NCI-H345 treated with DMSO at 0.1 percent for 48 hours (cell line): ENCODE measurements at regions not wholly inside any gene's neighbourhood (a gene's known extent, or its start where the extent isn't known, plus 50 kb on each side); places are given as distances from the start of the nearest gene placed in this dataset.

Experiments
- DNase-seq: peaks from one replicate; lab custom pipeline; 2025; ENCODE audit not compliant: unreplicated experiment; lab: John Stamatoyannopoulos, UW

DNA sequence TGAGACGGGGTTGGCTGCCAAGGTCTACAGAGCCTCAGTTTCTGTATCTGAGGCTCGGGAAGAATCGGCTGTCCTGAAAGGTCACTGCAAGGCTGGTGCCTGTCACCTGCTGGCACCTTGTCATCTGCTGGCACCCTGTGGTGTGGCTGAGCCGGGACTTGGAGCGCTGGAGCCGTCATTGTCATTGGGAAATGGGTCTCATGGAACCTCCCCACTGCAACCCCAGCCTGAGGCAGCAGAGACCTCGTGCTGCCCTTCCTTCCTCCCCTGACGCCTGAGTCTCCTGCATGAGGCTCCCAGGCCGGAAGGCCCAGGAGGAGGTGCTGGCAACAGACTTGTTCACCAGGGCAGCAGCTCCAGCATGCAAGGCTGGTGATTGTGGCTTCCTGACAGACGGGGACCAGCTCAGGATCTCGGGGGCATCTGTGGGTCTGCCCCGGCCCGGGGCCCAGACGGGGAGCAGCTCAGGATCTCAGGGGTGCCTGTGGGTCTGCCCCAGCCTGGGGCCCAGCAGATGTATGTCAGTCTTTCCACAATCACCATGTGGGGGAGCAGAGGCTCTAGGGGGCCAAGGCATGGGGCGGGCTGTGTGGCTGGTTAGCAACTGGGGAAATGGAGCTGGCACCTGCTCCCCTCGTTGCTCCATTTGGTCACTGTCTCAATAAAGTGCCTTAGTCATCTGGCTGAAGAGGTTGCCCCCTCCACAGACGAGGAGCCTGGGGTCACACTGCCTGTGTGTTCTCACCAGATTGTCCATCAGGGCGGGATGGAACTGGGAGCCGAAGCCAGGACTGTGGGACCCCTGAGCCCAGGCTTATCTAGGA, 668.7 kb downstream of the BRD1 start:
- DNase-seq, result no peak

DNA sequence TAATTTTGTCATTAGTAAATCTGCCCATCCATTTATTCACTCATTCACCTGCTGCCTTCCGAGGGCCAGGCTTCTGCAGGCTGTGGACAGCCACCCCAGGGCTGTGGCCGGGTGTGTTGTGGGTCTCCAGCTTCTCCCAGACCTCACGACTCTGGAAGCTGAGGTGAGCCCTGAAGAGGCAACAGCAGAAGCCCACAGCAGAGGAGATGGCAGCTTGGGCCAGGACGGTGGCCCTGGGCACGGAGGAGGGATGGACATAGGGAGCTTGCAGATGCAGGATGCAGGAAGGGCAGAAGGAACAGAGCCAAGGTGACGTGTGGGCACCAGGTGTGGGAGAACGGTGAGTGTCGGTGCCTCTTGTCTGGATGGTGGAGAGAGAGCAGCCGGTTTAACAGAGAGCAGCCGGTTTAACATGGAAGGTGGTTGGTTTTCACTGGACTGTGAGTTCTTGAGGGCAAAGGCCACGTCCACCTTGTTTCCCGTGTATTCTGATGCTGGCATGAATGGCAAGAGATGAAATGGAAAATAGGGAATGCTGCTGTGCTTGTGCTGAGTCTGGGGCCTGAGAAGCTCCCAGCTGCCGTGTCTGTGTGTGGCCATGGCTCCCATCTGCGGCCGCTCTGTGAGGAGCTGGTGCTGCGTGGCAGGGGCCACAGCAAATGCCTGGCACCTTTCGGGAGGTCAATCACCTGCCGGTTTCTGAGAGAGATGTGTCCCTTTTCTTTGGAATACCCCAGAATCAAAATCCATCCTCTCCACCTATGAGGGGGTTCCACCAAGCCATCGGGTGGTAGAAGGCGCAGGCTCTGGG, 669.9 kb downstream of the BRD1 start:
- DNase-seq, result no peak

DNA sequence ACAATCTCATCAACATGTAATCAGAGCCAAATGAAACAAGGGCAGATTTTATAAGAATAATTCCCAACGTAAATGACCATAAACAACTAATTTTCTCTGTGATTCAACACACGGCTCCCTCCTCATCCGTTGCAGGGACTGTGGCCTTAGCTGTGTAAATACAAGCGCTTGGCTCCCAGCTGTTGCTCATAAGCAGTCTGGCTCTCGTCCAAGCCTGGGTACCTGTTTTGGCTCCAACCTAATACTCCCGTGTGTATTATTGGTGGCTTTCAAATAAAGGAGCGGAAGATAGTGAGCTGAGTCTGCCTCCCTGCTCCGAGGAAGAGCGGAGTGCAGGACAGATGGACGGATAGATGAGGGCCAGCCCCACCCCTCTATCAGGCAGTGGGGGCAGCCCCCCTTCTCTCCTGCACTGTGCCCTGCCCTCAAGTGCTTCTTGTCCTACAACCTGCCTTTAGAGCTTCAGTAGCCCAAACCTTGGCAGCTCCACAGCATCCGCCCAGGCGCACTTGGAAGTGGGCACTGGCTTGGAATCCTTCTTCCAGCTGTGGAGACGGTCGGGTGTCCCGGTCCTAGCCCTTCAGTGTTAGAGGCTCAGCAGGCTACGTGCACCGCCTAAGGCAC, 670.9 kb downstream of the BRD1 start:
- DNase-seq, result peak; percentile 88

DNA sequence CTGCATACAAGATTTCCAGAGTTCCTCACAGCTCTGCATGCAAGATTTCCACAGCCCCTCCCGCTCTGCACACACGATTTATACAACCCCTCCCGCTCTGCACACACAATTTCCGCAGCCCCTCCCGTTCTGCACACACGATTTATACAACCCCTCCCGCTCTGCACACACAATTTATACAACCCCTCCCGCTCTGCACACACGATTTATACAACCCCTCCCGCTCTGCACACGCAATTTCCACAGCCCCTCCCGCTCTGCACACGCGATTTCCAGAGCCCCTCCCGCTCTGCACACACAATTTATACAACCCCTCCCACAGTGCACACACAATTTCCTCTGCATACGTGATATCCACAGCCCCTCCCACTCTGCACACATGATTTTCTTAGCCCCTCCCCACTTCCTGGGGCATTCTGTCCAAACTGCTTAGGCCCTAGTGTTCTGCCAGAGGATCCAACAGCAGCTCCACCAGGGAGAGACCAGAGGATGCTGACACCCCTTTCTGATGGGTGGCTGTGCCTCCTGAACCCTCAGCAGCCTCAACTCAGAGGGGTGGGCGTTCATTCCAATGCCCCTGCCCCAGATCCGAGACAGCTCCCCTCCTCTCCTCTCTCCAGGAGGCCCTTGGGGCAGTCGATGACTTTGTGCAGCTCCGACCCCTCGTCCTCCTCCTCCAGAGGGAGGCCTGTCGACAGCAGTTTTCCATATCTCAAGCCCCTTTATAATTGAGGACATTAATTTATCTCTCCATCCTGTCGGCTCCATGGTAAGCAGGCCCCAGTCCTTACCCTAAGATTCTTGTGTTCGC, 671.7 kb downstream of the BRD1 start:
- no peak for DNase-seq

DNA sequence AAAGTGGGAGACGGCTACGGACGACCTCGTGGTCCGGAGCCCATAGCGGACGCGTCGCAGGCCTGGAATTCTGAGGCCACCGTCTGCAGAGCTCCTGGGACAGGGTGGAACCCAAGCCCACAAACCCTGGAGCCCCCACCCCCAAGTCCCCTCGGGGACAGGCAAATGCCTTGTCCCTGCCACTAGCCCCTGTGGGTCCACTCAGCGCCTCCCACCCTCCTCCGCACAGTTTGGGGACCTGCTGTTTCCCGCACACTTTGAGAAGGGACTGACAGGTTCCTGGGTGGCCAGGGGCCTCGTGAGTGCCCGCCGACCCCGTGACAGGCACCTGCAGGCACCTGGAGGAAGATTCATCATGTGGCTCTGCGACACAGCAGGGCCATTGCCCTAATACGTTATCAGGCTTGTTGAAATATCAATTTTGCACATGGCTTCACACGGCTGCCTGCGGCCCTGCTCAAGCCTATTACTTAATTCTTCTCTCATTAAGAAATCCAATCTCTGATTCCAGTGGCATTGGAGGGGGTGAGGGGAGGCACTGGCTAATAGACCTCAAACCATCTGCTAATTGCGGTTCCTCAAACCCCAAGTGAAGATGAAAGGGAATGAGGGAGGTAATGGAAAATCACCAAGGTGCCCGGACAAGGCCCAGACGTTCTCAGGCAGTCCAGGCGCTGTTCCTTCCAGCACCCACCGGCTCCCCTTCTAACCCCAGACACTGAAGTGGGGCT, 672.5 kb downstream of the BRD1 start:
- DNase-seq, result no peak

DNA sequence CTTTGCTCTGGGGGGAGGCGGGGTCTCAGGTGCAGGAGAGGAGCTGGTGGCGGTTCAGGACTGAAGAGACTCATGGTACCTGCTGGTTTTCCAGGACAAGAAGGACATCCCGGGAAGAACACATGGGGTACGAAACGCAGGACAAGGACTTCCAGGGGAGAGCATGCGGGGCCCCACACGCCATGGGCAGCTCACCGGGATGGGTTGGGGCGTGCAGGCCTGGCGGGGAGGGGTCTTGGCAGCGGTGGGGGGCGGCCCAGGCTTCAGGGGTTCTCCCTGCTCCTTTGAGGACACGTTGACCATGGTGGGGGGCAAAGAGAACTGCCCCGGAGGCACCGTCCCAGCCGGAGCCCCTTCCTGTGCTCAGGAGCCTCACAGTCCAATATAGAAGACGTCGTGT, 673.2 kb downstream of the BRD1 start:
- no peak for DNase-seq

DNA sequence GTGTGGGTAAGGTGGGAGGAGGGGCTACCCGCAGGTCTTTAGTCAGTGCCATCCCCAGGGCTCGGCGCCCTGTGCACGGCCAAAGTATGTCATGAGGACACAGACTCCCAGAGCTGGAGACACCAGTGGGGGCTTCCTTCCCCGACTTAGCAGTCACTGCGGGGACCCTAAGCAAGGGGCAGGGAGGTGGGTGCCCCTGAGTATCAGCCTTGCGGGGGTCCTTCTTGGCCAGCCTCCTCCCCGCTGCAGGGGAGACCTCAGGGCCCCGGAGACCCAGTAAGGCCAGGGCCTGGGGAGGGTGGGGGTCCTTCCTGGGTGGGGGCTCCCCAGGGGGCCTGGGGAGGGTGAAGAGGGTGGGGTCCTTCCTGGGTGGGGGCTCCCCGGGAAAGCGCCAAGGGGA, 673.8 kb downstream of the BRD1 start:
- DNase-seq, result no peak

DNA sequence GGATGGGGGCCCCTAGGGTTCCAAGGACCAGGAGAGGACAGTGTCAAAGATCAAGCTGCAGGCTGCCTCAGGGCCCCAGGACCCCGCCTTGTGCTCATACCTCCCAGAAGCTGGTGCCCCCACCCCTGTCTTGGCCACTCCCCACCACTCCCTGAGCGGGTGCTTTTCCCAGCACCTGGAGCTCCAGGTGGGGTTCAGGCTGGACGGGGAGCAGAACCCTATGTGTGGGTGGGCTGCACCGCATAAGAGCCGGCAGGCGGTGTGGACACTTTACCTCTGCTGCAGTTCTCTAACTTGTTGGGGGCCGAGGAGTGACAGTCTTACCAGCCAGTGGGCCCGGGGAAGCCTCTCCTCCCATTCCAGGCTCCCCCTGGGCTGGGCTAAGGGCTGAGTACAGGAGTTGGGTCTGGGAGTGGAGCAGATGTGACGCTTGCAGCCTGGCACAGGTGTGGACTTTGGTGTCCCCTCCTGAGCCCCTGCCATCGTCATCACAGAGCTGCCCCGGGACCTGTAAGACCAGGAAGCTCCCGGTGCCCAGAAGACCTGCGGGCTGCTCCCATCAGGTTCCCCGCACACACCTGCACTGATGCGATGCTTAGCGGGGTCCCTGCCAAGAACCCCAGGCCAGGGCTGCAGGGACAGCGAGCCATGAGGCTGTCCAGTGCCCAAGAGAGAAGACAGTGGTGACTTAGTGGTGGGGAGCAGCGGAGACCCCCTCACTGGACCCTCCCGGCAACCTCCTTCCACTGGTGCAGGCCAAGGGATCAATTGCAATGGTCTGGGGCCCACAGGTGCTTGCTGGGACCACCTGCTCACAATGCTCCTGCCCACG, 674.5 kb downstream of the BRD1 start:
- DNase-seq, result no peak

DNA sequence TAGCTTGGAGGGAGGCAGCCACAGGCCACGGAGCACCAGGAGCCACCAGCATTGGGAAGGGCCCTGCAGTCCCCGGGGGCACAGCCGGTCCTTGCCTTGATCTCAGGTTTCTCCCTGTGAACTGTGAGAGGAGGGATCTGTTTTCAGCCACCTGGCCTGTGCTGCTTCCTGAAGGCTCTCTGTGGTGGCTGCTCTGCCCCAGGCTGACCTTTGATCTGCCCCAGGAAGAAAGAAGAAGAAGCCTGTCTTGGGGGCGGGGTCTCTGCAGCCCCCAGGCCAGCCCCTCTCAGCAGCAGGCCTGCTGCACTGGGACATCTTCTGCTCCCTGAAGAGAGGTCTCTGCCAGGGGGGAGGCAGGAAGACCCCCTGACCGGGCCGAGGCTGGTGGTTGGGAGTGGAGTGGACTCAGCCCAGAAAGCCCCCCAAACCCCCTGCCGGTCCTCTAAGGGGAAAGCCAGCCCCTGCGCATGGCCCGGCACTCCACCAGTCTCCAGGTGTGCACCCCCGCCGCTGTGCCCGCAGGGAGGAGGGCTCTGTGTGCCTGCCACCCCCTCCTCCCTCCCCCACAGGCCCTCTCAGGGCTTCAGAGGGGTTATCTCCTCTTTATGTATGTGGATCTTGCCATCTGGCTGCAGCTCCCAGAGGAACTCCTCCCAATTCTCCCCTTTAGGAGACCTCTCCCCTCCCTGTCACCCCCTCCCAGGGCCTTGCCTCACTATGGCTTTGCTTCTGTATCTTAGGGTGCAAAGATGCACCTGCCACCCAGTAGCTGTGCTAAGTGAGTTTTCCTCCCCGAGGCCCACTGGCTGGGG, 675.3 kb downstream of the BRD1 start:
- DNase-seq, result peak; percentile 25

DNA sequence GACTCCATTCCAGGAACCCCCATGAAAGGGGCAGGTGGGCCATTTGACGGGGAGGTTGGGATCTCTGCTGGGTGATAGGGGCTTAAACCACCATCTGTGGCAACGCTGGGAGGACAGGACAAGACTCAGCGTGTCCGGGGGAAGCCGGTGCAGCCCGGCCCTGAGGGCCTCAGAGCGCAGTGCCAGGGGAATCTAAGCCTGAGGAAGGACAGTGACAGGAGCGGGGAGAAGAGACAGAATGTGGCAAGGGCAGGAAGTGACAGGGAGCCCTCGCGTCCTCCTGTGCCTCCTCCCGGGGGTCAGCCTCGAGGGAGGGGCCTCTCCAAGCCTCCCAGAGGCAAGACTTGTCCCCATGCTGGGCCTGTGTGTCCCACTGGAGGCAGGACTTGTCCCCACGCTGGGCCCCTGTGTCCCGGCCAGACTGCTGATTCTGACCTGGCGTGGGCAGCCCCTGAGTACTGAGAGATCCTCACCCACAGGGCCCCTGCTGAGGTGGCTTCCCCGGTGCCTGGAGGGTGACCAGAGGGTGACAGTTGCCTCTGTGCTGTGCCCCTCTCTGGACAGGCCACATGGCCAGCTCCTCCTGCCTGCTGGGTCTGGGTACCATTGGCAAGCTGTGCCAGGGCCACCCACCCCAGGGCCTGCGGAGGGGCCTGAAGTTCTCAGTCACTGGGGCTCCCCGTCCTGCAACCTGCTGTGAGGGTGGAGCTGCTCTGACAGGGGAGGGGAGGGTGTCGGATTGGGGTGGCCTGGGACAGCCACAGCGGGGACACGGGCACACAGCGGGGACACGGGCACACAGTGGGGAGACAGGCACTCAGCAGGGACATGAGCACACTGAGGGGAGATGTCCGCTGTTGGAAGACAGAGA, 676.2 kb downstream of the BRD1 start:
- no peak for DNase-seq

DNA sequence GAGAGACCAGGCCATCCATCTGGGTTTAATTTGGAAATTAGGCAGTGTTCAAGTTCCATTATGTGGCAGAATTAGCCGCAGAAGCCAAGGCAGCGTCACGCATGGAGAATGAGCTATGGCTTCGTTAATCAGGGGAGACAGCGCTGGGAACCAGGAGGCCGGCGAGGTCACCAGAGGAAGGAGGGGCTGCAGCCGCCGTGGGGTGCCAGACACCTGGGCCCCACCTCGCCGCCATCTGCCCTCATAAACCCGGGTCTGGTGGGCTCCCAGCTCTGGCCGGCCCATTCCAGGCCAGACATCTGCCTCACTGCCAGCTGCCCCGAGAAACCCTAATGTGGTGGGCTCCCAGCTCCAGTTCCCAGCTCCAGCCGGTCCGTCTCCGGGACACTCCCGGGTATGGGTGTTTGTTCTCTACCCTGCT, 676.9 kb downstream of the BRD1 start:
- DNase-seq, result no peak

DNA sequence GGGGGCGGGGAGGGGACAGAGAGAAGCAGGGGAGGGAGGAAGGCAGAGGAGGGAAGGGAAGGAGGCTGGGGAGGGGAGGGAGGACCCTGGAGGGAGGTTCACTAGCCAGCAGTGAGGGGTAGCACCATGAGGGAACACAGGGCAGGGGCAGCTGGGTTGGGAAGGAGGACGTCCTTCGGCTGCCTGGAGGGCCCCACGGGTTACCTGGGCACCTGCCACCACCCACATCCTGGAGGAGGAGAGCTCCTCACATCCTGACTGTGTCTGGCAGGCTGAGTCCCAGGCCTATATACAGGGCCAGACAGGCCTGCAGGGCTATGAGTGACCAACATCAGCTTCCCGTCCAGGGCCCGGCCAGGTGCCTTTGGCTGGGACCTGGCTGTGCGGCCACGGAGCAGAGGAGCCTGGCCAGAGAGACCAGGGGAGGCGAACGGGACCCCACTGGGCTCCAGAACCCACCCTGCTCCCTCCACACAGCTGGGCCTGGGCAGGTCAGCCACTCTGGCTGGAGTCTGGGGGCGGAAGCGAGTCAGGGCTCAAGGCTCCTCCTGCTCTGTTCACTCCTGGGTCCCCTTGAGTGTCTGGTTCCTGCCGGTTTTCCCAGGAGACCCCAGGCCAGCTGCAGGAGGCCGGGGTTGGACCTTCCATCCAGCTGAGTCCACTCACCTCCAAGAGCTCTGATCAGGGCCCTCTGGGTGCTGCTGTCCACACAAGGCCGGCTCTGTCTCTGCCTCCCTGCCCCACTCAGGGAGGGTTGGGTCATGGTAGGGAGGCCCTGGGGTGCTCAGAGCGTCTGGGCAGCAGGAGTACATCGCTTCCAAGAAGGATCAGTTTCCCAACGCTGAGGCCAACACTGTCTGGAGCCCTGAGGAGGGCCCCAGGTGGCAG, 677.7 kb downstream of the BRD1 start:
- no peak for DNase-seq

DNA sequence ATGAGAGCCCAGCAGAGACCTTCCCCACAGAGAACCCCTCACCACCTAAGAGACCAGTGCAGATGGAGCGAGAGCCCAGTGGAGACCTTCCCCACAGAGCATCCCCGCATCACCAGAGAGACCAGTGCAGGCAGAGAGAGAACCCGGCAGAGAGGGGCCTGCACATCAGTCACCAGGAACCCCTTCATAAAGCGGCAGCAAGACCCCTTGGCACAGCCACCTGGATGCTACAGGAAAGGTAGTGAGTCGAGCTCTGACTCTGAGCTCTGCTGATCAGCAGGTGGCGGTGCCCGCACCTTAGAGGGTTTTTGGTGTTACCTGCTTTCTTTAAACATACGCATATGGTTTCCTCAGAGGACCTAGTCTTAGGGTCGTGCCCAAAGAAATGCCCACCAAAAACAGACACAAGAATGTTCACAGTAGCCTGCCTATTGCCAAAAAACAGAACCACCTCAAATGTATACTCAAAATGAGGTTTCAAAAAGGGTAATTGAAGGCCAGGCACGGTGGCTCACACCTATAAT, 678.7 kb downstream of the BRD1 start:
- no peak for DNase-seq

DNA sequence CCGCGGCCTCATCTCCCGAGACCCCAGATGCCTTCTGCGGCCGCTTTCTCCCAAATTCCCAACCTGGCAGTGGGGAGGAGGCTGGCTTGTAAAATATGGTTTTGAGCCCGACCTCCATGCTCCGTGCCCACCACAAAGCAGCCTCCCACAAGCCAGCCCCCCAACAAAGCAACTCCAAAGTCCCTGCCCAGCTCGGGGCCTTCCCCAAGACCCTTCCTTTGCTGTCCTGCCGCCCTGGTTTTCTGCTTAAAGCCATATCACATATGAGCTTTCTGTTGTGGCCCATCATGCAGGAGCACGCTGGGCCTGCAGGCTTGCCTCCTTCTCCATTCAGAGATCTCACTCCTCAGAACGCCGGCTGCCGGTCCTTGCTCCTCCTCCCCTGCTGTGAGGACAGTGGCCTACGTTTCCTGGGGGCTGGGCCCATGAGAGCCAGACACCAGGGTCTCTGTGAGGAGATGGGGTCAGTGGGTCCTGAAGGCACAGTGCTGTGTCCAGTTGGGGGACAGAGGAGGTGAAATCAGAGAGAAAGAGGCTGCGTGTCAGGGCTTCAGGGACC, 680.0 kb downstream of the BRD1 start:
- DNase-seq, result no peak

DNA sequence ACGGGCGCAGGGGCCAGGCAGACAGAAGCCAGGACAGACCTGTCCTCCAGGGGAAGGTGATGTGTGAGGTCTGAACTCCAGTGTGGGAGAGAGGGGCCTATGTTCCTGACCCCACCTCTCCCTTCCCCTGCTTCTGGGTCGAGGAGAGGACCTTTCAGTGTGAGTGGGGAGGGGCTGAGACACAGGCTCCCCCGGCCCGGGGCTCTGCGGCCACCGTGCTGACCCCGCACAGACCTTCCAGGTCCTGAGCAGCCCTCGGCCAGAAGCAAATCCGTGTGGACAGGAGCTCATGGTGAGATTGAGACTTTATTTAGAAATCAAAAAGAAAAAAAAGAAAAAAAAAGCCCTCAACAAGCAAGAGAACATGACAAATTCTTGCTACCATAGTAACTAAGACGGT, 680.5 kb downstream of the BRD1 start:
- DNase-seq, result no peak

DNA sequence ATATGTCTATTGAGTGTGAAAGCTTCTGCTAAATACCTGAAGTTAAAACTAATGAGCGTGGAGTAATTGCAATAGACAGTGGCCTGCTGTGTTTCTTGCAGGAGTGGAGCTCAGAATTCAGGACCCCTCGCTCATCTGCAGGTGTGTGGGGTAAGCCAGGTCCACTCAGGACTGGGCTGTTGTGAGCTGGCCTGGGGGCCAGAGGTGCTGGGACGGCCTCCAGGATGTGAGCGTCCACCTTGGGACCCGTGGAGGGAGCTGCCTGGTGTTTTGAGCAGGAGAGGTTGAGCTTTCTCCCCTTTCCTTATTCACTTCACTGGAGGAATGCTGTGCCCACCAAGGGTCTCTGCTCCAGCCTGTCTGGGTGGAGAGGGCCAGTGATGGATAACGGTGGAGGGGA, 681.2 kb downstream of the BRD1 start:
- DNase-seq, result no peak
